ENCODE measurements at regions not wholly inside any gene's neighbourhood (a gene's known extent, or its start where the extent isn't known, plus 50 kb on each side); places are given as distances from the start of the nearest gene placed in this dataset.
A peak's percentile ranks its signal among the peaks of the same experiment; 100 is the strongest.
"Not testable (repeated sequence)": the region's sequence is repeated elsewhere in the genome, so short reads cannot be mapped to it uniquely, and the experiment has no call there.

DNA sequence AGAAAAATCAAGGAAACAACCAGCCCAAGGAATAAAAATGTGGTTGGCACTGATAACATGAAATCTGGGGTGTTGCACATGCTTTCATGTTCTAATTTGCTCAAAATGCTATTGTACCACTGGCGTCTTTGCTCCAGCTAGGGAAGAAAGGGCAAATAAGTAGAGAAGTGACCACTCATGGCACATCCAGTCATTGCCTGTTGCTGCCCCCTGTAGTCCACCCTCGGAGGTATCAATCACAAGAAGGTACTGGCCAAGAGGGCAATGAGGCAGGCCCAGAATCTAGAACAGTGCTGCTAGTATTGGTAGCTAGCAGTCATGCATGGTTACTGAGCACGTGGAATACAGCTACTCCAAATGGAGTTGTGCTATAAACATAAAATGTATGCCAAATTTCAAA lies 213.4 kb downstream of the CDCA7 start:
- Histone ChIP-seq H3K36me3 (ENCODE audit: control insufficient read depth, insufficient read depth, low read length) (no peaks in the 10 kb centered on the region), H3K4me3 (ENCODE audit: low read depth, low read length) (no peak overlapping the region), H3K27me3 (ENCODE audit: control insufficient read depth, insufficient read depth, low read length) (peaks cover 2% of the 10 kb centered on the region; the same call in 1 of the 2 replicates)
- peak; percentile 55 for TF ChIP-seq CTCF (IDR thresholded peaks at IDR 0.05; ENCODE audit: insufficient read depth, low read depth, low read length)
- ChIA-PET CTCF (interaction anchor here (0.8 to 3.7 kb wide), 17 partner anchors 10 to 541 kb away, joined by 3 to 77 read pairs (median 4); no protein-coding TSS in a partner anchor), POLR2A (no interaction called here)
- no peak for DNase-seq (ENCODE audit: low read depth)

DNA sequence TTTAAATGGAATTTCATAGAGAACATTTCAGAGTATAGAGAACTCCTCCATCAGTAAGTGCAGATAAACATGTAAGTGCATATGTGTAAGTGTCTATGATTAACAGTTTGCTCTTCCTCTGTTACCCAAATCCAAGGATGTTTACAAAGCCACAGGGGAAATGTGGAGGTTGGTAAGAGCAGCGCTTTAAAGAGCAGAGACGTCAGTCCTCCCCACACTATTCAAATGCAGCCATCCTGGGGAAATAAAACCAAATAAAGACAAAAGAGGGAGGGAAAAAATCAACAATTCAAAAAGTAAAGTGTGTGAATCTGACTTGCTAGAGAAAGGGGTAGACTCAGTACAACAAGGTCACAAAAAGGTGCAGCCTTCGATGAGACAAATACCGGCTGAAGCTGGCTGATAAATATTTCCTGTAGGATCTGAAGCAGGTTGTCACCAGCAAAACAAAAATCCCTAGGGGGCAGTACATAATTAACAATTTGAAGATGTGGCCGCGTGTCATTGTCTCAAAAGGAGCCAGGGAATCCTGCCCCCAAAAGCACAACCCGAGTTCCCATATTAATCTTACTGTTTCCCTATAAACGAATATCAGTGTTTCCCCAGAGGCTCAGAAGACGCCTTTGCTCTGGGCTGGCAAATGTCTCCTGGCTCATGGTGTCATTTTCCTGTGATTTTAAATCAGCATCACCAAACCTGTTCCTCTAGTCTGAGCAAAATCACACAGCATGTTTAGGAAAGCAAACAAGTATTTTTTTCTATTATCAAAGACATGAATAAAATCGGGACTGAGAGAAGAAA lies 216.5 kb downstream of the CDCA7 start:
- POLR2A ChIA-PET = no interaction called here
- CTCF ChIA-PET = no interaction called here

DNA sequence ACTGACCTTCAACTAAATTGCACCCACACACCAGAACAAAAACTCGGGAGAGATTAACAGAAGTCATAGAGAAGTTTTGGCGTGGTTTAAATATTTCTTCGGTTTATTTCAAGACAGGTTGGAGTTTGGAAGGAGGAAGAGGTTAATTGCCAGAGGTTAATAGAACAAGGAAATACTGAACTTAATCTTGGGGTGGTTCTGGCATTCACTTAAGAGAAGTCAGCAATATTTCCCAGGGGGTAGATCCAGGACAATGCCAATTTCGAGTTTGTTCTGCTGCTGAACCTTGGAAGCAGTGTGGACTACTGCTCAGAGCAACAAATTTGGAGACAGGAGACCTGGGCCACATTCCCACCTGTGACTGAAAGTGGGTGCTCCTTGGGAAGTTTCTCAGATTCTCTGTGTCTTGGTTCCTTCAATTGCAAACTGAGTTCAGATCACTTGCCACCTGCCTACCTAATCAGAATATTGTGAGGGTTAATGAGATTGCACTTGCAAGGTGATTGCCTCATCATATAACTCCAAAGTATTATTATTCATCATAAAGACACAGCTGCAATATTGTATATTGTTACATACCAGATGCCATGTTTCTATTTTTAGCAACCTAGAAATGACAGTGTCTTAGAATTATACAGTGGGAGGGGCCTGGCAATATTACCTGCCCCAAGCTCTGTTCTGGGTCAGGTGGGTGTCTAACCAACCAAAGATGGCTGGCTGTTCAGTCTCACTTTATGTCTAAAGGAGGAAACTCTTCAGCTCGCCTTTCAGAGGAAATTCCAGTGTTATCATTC lies 217.4 kb downstream of the CDCA7 start:
- POLR2A ChIA-PET = no interaction called here
- DNase-seq (ENCODE audit: low read depth) = no peak
- no peaks in the 10 kb centered on the region for H3K27me3 ChIP-seq (ENCODE audit: control insufficient read depth, insufficient read depth, low read length)
- CTCF ChIA-PET = interaction anchor here (2.2 kb wide), 1 partner anchor 178 kb away, joined by 11 read pairs; no protein-coding TSS in a partner anchor
- no peak overlapping the region for H3K4me3 ChIP-seq (ENCODE audit: low read depth, low read length)
- TF ChIP-seq CTCF (IDR thresholded peaks at IDR 0.05; ENCODE audit: insufficient read depth, low read depth, low read length) = no peak
- no peaks in the 10 kb centered on the region for H3K36me3 ChIP-seq (ENCODE audit: control insufficient read depth, insufficient read depth, low read length)

More for the DNA sequence above, 216.5 kb downstream of the CDCA7 start:
- peaks cover 2% of the 10 kb centered on the region; the same call in 1 of the 2 replicates for H3K27me3 ChIP-seq (ENCODE audit: control insufficient read depth, insufficient read depth, low read length)
- no peak overlapping the region for H3K4me3 ChIP-seq (ENCODE audit: low read depth, low read length)
- DNase-seq (ENCODE audit: low read depth) = no peak
- peak; percentile 45 for TF ChIP-seq CTCF (IDR thresholded peaks at IDR 0.05; ENCODE audit: insufficient read depth, low read depth, low read length)
- H3K36me3 ChIP-seq (ENCODE audit: control insufficient read depth, insufficient read depth, low read length) = no peaks in the 10 kb centered on the region

DNA sequence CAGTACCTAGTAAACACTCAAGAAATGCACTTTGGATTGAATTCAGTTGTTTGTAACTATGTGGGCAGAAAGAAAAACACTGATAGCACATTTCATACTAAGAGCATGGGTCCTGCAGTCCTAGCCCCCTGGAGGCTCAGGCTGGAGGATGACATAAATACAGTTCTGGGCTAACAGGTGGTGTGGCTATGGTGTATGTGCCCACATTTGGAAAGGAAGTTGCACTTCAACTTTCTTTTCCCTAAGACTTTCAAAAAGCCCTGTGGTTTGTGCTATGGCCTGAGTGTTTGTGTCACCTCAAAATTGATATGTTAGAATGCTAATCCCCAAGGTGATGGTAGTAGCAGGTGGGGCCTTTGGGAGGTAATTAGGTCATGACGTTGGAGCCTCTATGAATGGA lies 218.2 kb downstream of the CDCA7 start:
- Histone ChIP-seq H3K4me3 (ENCODE audit: low read depth, low read length) (no peak overlapping the region), H3K27me3 (ENCODE audit: control insufficient read depth, insufficient read depth, low read length) (no peaks in the 10 kb centered on the region), H3K36me3 (ENCODE audit: control insufficient read depth, insufficient read depth, low read length) (no peaks in the 10 kb centered on the region)
- CTCF ChIA-PET = interaction anchor here (2.2 kb wide), 1 partner anchor 177 kb away, joined by 11 read pairs; no protein-coding TSS in a partner anchor
- no peak for TF ChIP-seq CTCF (IDR thresholded peaks at IDR 0.05; ENCODE audit: insufficient read depth, low read depth, low read length)
- no peak for DNase-seq (ENCODE audit: low read depth)
- POLR2A ChIA-PET = no interaction called here

GRCh38 chr2:173573782-173574181 lies 219.1 kb downstream of the CDCA7 start:
- H3K36me3 ChIP-seq (ENCODE audit: control insufficient read depth, insufficient read depth, low read length); DNase-seq (ENCODE audit: low read depth); H3K27me3 ChIP-seq (ENCODE audit: control insufficient read depth, insufficient read depth, low read length); H3K4me3 ChIP-seq (ENCODE audit: low read depth, low read length); POLR2A ChIA-PET: not testable (repeated sequence)
- CTCF ChIA-PET = interaction anchor here (1.4 to 2.2 kb wide), 3 partner anchors 9 to 176 kb away, joined by 4 to 11 read pairs (median 5); no protein-coding TSS in a partner anchor
